ENCODE measurements at regions not wholly inside any gene's neighbourhood (a gene's known extent, or its start where the extent isn't known, plus 50 kb on each side); places are given as distances from the start of the nearest gene placed in this dataset.

DNA sequence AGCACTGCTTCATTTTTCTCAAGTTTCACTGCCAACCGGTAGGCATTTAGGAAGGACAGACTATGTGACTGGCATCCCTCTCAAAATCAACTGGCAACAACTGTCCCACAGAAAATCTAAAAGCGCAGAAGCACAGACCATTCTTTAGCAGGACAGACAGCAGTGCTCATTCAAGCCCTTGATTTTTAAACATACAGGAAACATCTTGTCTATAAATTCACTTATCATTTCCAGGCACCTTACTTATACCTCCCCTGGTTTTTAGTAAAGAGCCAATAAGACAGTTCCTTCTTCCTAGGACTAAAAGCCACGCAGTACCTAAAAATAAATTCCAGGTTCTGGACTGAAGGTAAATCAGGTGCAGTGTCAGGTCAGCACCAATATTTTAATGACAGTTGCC lies 343.2 kb upstream of the WWC1 start:
- Histone ChIP-seq H3K4me3 (ENCODE audit: control extremely low read depth in 1 of 5, extremely low read depth in 1 of 5, insufficient read depth in 1 of 5, low read depth in 2 of 5, low read length in 4 of 5) (no peak overlapping the region), H3K27me3 (replicated peaks in 1 of 4; ENCODE audit: control extremely low read depth in 1 of 4, control insufficient read depth in 3 of 4, insufficient read depth in 4 of 4, low read length in 3 of 4) (no peaks in the 10 kb centered on the region), H3K79me2 (ENCODE audit: control insufficient read depth, insufficient read depth, low read length) (no peaks in the 10 kb centered on the region), H3K27ac (ENCODE audit: low read length in 2 of 2) (no peak overlapping the region), H3K4me2 (replicated peaks; ENCODE audit: low read depth, low read length, poor library complexity, severe bottlenecking) (no peak overlapping the region), H3K9me3 (ENCODE audit: control extremely low read depth in 1 of 3, control insufficient read depth in 2 of 3, insufficient read depth in 1 of 3, low read length in 2 of 3) (peaks cover 0 to 4% (median 0%) of the 10 kb centered on the region in 3 donors), H3K4me1 (ENCODE audit: control insufficient read depth in 2 of 2, insufficient read depth in 2 of 2, low read length in 2 of 2) (no peaks in the 10 kb centered on the region), H3K36me3 (replicated peaks in 1 of 2; ENCODE audit: control extremely low read depth in 1 of 2, control insufficient read depth in 1 of 2, extremely low read depth in 1 of 2, insufficient read depth in 2 of 2, low read length in 1 of 2) (no peaks in the 10 kb centered on the region), H4K20me1 (ENCODE audit: control insufficient read depth, insufficient read depth, low read length, poor library complexity, severe bottlenecking) (no peaks in the 10 kb centered on the region), H3K9ac (ENCODE audit: low read length) (no peak overlapping the region), H2AFZ (ENCODE audit: insufficient read depth, low read depth, low read length, poor library complexity, severe bottlenecking) (no peak overlapping the region)
- no peak for TF ChIP-seq EZH2 (IDR thresholded peaks at IDR 0.05; ENCODE audit: borderline replicate concordance, insufficient read depth, low read depth, low read length, poor library complexity, severe bottlenecking)
- 0% methylated on average over 2 of the region's 3 CpGs for WGBS (ENCODE audit: insufficient coverage)
- intact Hi-C loops (cut with micrococcal nuclease), result no loop called here
- DNase-seq (no peak), ATAC-seq (ENCODE audit: low read depth) (no peak)
- no peak overlapping the region for H3K27ac Mint-ChIP-seq
- no peaks in the 10 kb centered on the region for H3K9me3 Mint-ChIP-seq (ENCODE audit: insufficient read depth)
- H3K4me1 Mint-ChIP-seq, result peaks cover 2% of the 10 kb centered on the region
- no peak overlapping the region for H3K4me3 Mint-ChIP-seq
- ChIA-PET CTCF (no interaction called here), POLR2A (no interaction called here)
- no peaks in the 10 kb centered on the region for H3K27me3 Mint-ChIP-seq

DNA sequence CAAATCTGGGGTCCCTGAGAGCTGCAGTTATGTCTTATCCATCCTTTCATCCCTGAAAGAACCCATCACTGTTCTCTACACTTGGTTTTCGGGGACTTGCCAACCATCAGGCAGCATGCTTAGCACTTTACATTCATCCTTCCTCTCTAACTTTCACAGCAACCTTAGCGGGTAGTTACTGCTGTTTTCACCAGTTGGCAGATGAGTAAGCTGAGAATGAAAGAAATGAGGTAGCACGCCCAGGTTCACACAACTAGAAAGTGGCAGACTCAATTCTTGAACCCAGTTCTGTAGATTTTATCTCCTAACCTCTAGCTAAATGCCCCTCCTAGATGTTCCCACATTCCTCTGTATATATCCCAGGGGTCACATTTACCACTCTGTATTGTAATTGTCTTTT lies 342.0 kb upstream of the WWC1 start:
- Histone ChIP-seq H3K9ac (ENCODE audit: low read length) (no peak overlapping the region), H3K79me2 (ENCODE audit: control insufficient read depth, insufficient read depth, low read length) (no peaks in the 10 kb centered on the region), H3K27ac (ENCODE audit: low read length in 2 of 2) (no peak overlapping the region), H3K4me3 (ENCODE audit: control extremely low read depth in 1 of 5, extremely low read depth in 1 of 5, insufficient read depth in 1 of 5, low read depth in 2 of 5, low read length in 4 of 5) (no peak overlapping the region), H3K36me3 (replicated peaks in 1 of 2; ENCODE audit: control extremely low read depth in 1 of 2, control insufficient read depth in 1 of 2, extremely low read depth in 1 of 2, insufficient read depth in 2 of 2, low read length in 1 of 2) (no peaks in the 10 kb centered on the region), H3K4me2 (replicated peaks; ENCODE audit: low read depth, low read length, poor library complexity, severe bottlenecking) (no peak overlapping the region), H3K9me3 (ENCODE audit: control extremely low read depth in 1 of 3, control insufficient read depth in 2 of 3, insufficient read depth in 1 of 3, low read length in 2 of 3) (peaks cover 0 to 4% (median 0%) of the 10 kb centered on the region in 3 donors), H4K20me1 (ENCODE audit: control insufficient read depth, insufficient read depth, low read length, poor library complexity, severe bottlenecking) (no peaks in the 10 kb centered on the region), H3K4me1 (ENCODE audit: control insufficient read depth in 2 of 2, insufficient read depth in 2 of 2, low read length in 2 of 2) (no peaks in the 10 kb centered on the region), H3K27me3 (replicated peaks in 1 of 4; ENCODE audit: control extremely low read depth in 1 of 4, control insufficient read depth in 3 of 4, insufficient read depth in 4 of 4, low read length in 3 of 4) (no peaks in the 10 kb centered on the region), H2AFZ (ENCODE audit: insufficient read depth, low read depth, low read length, poor library complexity, severe bottlenecking) (no peak overlapping the region)
- Mint-ChIP-seq H3K27me3 (no peaks in the 10 kb centered on the region), H3K9me3 (ENCODE audit: insufficient read depth) (no peaks in the 10 kb centered on the region), H3K27ac (no peak overlapping the region), H3K4me1 (peaks cover 2% of the 10 kb centered on the region), H3K4me3 (no peak overlapping the region)
- no CpG with 5 or more reads among the region's 3 CpGs for WGBS (ENCODE audit: insufficient coverage)
- CTCF ChIA-PET, result no interaction called here
- no peak for DNase-seq
- ATAC-seq (ENCODE audit: low read depth), result no peak
- intact Hi-C loops (cut with micrococcal nuclease), result no loop called here
- no peak for TF ChIP-seq EZH2 (IDR thresholded peaks at IDR 0.05; ENCODE audit: borderline replicate concordance, insufficient read depth, low read depth, low read length, poor library complexity, severe bottlenecking)
- TF ChIP-seq, protein P1, sequence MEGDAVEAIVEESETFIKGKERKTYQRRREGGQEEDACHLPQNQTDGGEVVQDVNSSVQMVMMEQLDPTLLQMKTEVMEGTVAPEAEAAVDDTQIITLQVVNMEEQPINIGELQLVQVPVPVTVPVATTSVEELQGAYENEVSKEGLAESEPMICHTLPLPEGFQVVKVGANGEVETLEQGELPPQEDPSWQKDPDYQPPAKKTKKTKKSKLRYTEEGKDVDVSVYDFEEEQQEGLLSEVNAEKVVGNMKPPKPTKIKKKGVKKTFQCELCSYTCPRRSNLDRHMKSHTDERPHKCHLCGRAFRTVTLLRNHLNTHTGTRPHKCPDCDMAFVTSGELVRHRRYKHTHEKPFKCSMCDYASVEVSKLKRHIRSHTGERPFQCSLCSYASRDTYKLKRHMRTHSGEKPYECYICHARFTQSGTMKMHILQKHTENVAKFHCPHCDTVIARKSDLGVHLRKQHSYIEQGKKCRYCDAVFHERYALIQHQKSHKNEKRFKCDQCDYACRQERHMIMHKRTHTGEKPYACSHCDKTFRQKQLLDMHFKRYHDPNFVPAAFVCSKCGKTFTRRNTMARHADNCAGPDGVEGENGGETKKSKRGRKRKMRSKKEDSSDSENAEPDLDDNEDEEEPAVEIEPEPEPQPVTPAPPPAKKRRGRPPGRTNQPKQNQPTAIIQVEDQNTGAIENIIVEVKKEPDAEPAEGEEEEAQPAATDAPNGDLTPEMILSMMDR (IDR thresholded peaks at IDR 0.05), result no peak
- POLR2A ChIA-PET, result no interaction called here
